ENCODE measurements at regions not wholly inside any gene's neighbourhood (a gene's known extent, or its start where the extent isn't known, plus 50 kb on each side); places are given as distances from the start of the nearest gene placed in this dataset.

DNA sequence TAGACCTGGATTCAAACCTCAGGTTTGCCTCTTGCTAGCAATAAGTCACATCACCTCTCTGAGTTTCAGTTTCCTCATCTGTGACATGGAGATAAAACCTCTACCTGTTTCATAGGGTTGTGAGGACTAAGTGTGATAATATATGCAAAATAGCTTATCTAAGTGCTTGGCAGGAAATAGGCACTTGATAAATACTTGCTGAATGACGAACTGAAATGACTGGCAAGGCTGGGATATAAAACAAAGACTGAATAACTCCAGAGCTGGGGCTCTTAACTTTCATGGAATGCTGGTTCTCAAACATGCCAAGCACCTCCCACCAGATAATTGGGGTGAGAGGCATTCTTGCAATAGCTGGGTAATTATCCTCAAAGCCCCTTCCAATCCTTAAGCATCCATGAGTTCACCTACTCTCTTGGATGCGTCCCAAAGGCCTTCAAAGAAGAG lies 87.6 kb downstream of the ADRB2 start:
- peak; percentile 21 for DNase-seq

DNA sequence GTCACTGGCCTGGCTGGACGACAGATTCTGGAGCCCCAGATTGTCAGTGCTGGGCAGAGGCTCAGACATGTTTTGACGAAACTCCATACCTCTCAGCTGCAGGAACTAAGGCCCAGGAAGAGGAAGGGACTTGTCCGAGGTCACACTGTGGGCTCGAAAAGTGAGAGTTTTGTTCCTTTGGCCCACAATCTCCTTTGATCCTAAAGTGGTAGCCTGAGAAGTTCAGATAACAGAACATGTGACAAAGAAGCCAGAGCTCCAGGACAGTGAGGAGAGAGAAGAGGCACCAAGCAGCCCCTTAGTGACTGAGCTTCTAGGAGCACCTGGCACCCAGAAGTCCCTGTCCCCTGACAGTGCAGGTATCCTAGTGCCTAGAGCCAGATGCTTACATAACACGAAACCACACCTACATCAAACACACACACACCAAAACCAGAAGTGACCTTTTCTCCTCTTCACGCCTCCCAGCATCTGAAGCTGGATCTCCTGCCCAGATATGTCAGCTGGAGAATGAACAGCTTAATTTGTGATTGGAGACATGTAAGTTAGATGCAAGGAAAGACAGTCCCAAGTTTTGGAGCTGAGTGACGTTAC lies 88.9 kb downstream of the ADRB2 start:
- DNase-seq: no peak

DNA sequence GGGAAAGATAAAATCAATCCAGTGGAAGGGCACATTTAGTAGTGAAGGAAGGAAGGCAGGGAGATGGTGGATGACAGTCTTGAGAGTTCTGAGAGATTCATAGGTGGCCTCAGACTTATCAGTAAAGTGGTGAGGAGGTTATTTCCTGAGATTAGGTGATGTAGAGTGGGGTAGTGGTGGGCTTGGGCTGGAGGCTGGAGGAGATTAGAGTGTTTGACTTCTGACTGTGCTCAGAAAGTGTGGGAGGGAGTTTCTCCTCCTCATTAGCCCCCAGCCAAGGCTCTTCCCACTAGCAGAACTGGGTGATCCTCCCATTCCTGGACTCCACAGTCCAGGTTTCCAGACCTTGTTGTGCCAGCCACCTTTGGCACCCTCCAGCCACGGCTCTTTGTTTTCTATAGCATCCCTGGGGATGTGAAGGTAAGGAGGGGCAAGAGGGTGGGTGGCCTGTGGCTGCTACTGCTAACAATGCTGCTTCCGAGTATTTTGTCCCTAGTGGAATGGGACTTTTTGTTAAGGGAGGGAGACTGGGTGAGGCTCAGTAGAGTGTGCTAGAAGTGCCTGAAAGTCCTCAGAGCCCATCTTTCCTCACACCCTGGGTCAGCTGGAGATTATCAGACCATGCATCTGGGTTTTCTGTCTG lies 94.4 kb downstream of the ADRB2 start:
- DNase-seq: no peak

DNA sequence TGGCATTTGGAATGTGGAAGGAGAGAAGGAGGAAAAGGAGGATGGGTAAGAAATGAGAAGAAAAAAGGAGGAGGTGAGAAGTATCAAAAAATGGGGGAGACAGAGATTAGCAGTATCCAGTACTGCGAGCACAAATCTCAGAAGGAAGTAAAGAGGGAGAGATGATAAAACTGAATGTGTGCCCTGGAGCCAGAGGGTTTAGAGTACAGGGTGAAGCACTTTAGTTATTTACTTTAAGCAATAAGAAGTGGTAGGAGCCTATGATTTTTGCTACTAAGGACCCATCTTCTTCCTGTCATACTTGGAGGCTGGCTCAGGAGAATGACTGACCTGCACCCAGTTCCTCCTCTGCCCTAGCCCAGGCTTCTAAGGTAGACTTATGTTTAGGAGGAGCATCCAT lies 94.9 kb downstream of the ADRB2 start:
- peak; percentile 7 for DNase-seq

DNA sequence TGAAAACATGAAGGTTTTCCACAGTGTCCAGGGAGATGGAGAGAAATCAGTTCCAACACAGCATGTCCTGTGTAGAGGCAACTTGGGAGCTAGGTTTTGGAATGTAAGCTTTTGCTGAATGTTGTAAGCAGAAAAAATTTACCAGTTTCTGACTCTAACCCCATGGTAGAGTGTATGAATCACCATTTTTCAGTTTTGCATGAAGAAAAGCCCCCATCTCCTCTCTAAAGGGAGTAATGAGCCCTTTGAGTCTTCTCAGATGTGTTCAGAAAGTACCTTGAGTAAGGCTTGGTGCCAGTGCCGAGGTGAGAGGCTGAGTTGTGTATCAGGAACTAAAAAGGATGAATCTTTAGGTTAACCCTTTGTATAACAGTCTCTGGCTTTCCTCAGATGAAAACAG lies 96.2 kb downstream of the ADRB2 start:
- no peak for DNase-seq

DNA sequence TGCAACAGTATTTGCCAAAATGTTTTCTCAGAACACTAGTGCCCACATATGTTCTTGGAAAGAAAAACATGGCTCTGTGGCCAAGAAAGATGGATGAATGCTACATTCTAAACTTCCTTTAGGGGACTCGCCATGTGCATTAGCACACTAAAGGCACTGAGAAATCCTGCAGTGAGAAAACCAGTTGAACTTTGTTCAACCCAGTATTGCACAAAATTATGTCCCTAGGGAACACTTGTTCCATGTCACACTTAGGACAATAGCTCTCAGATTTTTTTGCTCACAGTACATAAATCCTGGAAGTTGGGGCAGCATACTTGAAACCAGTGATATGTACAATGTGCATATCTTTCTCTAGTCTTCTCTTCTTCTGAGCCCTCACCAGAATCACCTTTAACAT lies 96.6 kb downstream of the ADRB2 start:
- no peak for DNase-seq

DNA sequence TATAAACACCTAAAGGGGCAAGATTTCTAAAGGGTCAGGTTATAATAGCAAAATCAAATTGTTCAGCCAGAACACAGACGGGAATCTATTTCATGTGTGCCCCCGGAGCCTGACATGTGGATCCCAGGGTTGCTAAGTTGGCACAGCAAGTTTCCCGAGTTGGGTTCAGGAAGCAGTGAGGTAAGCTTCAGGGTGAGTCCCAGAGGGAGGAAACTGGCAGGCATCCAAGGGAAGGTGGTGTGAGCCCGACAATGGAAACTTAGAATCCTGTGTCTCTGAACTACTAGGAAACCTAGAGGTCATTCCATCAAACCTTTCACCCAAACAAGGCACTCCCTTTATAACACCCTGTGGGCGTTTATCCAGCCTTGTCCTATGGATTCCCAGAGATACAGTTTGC lies 98.4 kb downstream of the ADRB2 start:
- peak; percentile 31 for DNase-seq

DNA sequence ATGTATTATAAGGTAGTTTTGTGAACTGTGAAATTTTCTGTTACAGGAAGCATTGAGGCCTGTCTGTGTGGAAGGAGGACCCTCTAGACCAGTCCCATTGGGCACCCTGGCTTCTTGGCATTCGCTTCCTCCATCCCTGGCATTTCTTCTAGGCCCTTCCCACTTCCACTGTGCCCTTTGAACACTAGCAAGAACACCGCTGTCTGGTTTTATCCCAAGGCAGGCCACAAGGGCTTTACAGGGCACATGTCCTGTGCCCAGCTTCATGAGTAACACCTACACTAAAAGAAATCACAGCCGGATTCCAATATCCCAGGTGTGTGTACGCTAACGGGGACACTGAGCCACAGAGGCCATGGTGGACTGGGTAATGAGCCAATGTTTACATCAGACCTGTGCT lies 99.8 kb downstream of the ADRB2 start:
- no peak for DNase-seq

DNA sequence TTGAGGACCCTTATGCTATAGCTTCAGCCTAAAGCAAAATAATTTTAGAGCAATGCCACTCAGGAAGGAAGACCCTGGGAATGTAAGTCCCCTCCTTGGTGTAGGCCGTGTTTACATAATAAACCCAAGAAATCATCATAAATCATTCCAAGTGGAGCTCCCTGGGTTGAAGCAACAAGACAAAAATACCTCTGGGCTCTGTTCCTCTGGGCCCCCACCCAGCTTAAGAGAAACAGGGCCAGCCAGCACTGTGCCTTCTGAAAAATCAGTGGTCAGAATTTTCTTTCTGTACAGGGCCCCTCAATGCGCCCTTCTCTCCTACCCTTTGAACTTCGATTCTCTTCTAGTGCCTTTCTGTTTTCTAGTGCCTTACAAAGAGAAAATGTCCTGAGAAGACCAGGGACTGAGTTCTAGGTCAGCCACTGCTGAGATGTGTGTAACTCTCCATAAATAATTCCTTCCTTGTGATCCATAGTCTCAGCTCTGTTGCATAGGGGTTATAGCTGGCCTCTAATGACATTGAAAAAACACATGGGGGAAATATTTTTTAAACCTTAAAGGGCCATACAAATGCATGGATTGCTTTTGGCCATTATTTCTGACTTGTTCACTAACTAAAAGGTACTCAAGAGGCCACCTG lies 101.0 kb downstream of the ADRB2 start:
- DNase-seq: no peak

DNA sequence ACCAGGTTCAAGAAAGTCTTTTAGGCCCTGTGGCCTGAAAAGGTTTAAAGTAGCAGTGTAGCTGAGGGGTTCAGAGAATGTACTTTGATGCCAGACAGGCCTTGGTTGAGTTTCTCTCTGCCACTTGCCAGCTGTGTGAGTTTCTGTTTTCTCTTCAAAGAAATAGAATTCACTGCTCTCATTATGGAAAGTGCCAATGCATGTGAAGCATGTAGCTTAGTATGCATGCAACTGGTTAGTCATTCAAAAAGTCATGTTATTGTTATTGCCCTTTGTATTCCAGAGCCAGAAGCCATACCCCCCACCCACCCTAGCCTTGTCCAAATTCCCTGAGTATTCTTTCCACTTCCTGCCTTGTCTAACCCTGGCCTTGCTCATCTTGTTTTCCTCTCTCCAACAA lies 101.7 kb downstream of the ADRB2 start:
- no peak for DNase-seq

DNA sequence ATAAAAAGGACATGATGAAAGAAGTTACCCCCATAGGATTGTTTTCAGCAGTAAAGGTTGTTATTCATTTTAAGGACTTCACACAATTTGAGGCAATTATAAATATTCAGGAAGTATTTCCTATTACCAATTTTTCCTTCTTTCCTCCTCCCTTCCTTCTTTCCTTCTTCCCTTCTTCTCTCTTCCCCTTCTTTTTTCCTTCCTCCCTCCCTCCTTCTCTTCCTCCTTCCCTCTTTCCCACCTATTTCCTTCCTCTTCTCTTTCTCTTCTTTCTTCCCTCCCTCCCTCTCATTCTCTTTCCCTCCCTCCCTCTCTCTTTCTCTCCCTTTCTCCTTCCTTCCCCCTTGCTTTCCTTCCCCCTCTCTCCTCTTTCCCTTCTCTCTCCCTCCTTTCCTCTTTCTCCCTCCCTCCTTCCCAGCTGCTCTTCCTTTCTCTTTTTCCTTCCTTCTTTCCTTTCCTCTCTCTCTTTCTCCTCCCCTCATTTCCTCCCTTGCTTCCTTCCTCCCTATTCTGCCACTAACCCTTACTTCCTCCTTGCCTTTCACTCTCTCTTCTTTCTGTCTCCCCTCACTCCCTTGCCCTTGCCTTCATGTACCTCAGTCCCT lies 105.1 kb downstream of the ADRB2 start:
- no peak for DNase-seq

DNA sequence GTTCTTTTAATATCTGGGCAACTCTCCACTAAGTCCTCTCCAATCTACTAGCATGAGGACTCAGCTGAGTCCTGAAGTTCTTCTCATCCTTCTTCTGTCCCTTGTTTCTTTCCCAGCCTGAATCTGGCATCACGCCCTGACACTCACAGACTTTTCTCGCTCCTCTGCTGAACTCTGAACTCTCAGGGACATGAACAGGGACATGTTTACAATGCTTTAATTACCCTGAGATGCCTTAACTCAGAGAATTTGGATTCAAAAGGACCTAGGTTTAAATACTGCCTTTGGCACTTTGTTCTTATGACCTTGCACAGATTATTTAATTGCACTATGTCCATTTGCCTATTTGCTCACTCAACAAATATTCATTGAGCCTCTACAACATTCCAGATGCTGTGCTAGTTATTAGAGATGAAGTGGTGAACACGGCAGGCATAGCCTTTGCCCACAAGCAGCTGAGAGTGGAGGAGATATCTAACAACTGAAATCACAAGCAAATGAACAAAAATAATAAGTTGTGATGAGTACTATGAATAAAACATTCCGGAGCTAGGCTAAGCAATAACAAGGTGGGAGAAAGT lies 106.0 kb downstream of the ADRB2 start:
- no peak for DNase-seq

DNA sequence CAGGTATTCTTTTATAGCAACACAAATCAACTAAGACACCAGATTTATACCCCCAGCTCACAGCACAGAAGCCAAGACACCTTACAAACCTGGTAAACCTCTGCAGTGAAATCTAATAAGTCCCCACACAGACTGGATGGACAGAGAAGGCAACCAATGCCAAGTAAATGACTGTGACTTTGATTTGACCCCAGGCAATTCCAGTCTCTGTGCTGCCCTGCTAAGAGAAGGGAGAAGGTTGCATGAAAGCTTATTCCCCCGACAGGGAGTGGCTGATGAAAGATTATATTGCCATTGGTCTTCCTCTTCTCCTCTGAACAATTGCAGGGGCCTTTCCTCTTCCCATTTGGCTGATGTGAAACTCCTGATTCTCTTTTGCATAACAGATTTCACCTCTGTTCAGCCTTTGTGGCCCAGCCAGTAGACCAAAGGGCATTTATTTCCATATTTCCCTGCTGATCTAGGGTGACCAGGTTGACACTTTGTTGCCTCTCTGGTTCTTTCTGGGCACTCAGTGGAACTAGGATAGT lies 107.6 kb downstream of the ADRB2 start:
- no peak for DNase-seq

DNA sequence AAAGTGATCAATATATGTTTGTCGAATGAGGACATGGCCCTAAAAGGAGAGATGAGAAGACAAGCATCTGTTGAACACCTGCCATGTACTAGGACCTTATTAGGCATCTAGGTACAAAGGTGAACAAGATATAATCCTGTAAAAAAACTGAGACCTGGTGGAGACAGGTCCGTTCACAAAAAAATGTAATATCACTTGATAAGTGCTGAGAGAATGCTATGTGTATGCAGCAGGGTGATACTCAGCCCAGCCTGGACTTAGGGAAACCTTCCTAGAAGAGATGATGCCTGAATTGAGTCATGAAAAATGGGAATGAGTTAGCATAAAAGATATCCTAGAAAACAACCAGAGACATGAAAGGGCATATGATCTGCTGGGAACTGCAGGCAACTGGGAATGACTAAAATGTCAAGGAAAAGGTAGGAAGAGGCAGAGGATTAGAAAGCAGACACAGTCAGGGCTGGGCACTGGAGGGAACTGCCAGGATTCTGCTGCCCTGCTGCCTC lies 108.5 kb downstream of the ADRB2 start:
- DNase-seq: peak; percentile 46

DNA sequence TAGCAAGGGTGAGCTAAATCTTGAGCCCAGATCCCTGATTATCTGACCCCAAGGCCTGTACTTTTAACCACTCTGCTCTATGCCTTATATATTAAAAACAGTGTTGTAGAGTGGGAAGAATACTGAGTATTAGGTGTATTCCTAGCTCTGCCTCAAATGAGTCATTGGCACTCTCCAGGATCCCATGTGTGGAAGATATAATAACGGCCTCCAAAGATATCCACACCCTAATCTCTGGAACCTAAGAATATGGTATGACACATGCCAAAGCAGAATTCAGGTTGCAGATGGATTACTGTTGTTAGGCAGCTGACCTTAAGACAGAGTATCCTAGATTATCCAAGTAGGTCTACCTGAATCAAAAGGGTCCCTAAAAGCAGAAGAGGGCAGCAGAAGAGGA lies 110.8 kb downstream of the ADRB2 start:
- DNase-seq: no peak

DNA sequence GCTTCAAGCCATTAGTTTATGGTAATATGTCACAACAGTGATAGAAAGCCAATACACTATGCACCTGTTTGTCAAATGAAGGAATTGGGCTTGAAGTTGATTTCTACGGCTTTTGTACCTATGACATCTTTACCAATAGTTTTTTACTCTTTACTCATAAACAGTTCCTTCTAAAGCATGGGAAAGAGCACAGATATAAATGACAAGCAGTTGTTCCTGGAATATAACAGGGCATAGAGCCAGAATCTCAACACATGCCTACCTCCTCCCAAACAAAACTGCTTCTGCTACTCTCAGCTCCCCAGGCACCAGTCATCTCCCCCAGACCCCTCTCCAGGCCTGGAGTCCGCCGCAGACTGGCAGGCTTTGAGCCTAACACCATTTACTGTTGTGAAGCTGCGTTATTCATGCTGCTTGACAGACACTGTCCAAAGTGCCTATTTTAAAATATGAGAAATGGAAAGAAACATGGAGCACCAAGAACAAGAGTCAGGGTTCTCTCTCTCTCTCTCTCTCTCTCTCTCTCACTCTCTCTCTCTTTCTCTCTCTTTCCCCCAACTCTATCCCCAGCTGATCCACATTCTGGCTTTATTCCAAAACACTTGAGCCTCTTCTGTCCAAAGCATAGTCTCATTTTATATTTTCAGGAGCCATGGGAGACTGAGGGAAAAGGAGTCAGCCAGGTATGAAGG lies 111.6 kb downstream of the ADRB2 start:
- no peak for DNase-seq

DNA sequence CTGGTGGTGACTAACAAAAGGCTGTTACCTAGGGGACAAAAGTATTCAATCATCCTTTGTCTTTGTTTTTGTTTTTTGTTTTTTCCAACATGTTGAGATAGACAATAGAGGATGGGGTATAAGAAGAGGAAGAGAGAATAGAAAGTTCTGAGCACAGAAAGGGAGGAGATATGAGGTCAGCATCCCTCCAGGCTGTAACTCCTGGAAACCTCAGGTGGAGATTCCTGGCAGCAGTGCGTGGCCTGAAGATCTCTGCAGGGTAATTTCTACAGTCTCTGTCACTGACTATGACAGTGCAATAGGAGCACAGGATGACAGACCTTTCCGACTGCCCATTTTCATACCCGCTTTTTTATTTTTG lies 112.1 kb downstream of the ADRB2 start:
- no peak for DNase-seq

DNA sequence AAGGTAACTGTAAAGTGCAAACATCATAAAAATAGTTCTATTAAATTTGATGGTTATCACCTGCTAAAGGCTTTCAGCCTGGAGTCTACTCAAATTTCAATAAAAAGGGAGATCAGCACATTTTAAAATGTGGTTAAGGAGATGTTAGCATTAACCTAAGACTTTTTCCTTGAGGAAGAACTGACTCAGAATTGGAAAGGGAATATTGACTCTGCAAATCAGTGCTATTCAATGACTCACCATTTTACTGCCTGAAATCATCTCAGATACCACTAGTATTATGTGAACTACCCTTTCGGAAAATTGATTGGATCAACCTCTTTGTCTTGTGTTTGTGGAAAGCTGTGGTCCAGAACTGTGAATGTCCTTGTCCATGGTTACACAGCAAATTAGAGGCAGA lies 113.3 kb downstream of the ADRB2 start:
- DNase-seq: no peak

DNA sequence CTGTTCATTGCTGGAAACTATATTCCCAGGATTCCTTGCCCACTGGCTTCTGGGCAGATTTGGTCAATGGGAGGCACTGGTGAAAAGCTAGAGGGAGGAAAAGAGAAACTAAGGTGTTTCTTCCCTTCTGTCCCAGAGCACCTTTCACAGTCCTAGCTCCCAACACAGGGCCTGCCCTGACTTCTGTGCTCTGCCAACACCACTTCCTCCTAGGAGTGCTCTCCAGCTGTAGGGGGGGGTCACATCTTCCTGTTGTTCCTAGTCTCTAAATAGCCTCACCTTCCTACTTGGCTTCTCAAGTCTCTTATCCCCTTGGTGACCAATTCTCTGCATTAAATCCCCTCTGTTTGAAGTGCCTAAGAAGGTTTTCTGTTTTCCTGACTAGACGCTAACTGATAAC lies 115.4 kb downstream of the ADRB2 start:
- no peak for DNase-seq

DNA sequence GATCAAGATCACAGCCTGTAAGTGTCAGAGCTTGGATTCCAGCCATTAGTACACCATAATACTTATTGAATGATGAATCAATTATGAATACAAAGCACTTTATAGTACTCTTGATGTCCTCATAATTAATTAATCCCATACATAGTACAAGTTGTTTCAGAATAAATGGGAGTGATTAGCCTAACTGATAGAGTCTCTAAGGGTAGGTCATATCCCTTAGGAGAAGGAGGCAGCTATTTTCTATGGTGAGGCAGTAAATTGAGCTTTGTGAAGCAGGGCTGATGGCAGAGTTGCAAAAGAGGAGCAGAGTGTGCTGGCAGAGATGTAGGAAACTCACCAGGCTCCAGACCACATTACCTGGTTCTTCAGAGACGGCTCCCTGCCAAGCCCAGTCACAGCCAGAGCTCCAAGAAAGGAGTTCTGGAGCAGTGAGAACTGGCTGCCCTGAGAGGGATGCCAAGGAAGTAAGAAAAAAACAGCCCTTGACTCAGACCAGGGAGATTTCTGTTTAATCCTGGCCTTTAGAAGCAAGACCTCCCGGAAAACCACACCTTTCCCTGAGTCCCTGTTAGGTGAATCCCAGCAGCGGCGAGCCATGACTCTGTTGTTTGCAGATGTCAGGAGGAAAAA lies 112.9 kb downstream of the SH3TC2 start:
- DNase-seq: no peak

DNA sequence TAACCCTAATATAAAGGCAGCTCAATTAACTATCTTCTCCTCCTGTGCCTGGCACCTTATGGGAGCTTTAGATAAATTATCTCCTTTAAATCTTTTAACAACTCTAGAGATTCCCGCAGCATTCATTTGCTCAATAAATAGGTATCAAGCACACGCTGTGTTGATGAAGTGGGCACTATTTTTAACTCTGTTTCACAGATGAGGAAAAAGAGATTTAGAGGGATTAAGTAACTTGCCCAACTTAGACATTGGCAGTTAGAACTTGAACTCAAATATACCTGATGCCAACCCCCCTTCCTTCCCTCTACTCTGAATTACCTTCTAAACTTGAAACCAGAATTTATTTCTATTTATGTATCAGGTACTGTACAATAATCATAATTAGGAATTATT lies 112.4 kb downstream of the SH3TC2 start:
- DNase-seq: no peak

DNA sequence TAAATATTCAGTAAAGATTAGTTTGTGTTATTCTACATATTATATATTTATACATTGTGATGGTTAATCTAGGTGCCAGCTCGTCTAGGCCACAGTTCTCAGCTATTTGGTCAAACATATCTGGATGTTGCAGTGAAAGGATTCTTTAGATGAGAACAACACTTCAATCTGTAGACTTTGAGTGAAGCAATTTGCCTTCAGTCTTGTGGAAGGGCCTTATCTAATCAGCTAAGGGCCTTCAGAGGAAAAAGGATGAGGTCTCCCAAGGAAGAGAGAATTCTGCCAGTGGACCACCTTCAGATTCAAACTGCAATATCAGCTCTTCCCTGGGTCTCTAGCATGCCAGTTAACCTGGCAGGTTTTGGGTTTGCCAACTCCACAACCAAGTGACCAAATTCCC lies 112.0 kb downstream of the SH3TC2 start:
- DNase-seq: no peak
